ENCODE measurements at regions not wholly inside any gene's neighbourhood (a gene's known extent, or its start where the extent isn't known, plus 50 kb on each side); places are given as distances from the start of the nearest gene placed in this dataset.

- no peak overlapping the region for H3K27ac ChIP-seq
- TF ChIP-seq CTCF (conservative IDR thresholded peaks at IDR 0.05) (no peak), ZFX (IDR thresholded peaks at IDR 0.05) (no peak)
Measured at GRCh38 chr9:698276-698675, 143.2 kb upstream of the DMRT1 start.

DNA sequence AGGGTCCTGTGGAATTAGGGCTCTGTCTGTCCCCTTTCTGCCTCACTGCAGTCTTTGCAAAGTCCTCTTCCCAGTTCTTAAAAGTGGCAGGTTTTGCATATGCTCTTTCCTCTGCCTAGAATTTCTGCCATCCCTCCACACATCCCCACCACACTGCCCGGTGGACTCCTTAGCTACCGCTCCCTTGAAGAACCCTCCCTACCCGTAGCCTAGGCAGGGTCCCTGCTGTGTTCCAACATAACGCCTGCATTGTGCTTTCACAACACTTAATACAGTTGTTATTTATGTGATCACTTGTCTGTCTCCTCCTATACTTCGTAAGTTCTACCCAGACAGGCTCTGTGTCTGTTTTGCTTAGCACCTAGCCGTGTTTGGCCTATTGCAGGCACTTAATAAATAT, 142.5 kb upstream of the DMRT1 start:
- H3K27ac ChIP-seq: no peak overlapping the region
- no peak for TF ChIP-seq CTCF (conservative IDR thresholded peaks at IDR 0.05)
- no peak for TF ChIP-seq ZFX (IDR thresholded peaks at IDR 0.05)

DNA sequence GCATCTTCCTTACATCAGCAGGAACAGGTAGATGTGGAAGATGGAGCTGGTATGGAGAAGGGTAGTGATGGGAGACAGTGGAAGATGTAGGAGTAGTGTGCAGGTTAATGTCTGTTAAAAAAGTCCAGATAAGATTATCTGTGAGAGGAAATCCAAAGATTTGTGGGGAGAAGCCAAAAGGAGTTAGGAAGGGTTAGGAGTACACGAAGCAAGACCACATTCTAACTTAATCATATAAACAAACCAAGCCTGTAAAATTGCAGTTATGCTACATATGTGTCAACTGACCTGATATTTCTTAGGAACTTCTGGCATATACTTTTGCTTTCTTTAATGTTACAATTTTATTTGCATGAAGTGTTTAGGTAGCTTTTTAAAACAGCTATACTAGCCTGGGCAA, 142.1 kb upstream of the DMRT1 start:
- no peak for TF ChIP-seq ZFX (IDR thresholded peaks at IDR 0.05)
- TF ChIP-seq CTCF (conservative IDR thresholded peaks at IDR 0.05): no peak
- H3K27ac ChIP-seq: no peak overlapping the region

DNA sequence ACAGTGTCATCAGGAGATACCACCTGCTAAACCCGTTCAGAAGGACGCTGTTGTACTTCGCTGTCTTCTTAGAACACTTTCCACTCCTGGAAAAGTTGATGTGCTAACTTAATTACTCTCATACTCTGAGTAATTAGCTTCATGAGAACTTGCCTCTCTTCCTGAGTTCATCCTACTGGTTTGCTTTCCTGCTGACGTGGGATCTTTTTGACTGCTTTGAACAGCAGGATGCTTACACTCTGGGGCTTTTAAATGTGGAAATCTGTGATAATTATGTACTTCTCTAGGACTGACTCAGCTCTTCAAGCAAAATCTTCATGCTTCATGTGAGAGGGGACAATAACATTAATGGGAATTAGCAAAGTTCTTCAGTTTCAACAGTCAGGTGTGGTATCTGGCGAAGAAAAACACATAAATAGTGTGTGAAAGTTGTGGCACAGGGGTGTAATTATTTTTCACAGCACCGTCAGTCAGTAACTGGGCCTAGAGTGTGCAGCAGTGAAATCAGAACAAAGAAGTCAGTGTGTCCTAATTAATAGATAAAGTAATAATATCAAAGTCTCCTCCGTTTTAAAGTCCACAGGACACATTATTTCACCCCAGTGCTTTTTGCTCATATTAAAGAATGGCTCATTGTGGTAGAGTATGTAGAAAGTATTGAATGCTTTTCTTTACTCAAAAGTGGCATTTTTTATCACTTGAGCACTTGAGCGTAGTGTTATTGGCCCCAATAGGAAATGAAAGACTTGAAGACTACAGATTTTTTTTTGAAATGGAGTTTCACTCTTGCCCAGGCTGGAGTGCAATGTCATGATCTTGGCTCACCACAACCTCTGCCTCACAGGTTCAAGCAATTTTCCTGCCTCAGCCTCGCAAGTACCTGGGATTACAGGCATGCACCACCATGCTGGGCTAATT, 140.9 kb upstream of the DMRT1 start:
- no peak overlapping the region for H3K27ac ChIP-seq

DNA sequence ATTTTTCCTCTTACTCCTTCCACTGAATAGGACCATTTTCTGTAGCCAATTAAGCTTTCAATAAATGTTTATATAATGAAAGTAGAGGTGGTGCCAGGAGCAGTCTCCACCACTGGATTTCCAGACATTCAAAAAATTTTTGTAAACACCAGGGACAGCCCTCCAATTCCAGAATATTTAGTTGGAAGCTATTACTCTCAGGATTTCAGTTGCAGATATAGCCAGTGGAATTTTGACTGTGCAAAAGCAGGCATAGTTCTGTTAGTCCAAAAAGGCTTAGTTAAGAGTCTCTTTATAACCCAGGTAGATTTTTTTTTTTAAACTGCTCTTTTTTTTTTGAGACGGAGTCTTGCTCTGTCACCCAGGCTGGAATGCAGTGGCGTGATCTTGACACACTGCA, 138.1 kb upstream of the DMRT1 start:
- H3K27ac ChIP-seq: no peak overlapping the region
- no peak for TF ChIP-seq CTCF (conservative IDR thresholded peaks at IDR 0.05)
- TF ChIP-seq ZFX (IDR thresholded peaks at IDR 0.05): no peak

More for the DNA sequence above, 140.9 kb upstream of the DMRT1 start:
- no peak for TF ChIP-seq ZFX (IDR thresholded peaks at IDR 0.05)
- no peak for TF ChIP-seq CTCF (conservative IDR thresholded peaks at IDR 0.05)

- TF ChIP-seq CTCF (conservative IDR thresholded peaks at IDR 0.05) (no peak), ZFX (IDR thresholded peaks at IDR 0.05) (no peak)
- H3K27ac ChIP-seq: no peak overlapping the region
Measured at GRCh38 chr9:706073-706472, 135.4 kb upstream of the DMRT1 start.

DNA sequence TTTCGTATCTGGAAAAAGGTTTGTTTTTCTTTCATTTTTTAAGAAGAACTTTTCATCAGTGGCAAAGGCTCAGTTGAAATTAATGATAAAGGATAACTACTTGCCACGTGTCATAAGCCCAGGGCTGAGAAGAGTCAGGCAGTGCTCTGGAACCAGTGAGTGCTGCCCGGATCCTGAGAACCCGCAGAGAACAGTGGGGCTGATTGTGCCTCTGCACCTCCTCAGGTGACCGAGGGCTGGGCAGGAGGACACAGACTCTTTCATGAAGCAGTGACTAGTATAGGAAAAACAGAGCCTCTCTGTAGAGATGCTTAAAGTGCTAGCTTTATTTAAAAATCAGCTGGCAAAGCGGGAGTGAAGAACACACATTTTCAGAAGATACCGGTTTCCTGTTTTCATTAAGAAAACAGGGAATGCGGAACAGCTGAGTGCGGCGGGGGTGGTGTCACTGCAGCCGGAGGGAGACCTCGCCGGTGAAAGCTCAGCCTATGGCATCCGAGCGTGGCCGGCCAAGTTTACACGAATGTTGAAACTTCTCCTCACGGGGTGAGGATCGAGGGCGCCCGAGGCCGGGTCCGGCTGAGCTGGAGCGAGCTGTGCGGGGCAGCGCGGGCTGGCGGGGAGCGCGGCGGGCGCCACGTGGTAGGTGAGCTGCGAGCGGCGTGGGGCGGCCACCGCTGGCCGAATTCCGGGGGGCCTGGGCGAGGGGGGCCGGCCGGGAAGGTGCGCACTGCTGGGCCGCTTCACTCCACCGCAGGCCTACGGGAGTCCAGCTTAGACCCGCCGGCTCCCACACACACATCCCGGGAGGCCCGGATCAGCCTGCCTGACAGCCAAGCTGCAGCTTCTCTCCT, 134.7 kb upstream of the DMRT1 start:
- no peak overlapping the region for H3K27ac ChIP-seq
- no peak for TF ChIP-seq ZFX (IDR thresholded peaks at IDR 0.05)
- no peak for TF ChIP-seq CTCF (conservative IDR thresholded peaks at IDR 0.05)

Data from C4-2B (cell line).